Activated CD4-positive, alpha-beta T cell treated with anti-CD3 and anti-CD28 coated beads for 24 hours (primary cell): ENCODE measurements at regions not wholly inside any gene's neighbourhood (a gene's known extent, or its start where the extent isn't known, plus 50 kb on each side); places are given as distances from the start of the nearest gene placed in this dataset.

Source experiments
- DNase-seq, 2 donors: peaks; one replicate each; pipeline ENCODE4 v3.0.0-alpha.2; 2020; ENCODE audit warnings: low read depth in 2 of 2

DNA sequence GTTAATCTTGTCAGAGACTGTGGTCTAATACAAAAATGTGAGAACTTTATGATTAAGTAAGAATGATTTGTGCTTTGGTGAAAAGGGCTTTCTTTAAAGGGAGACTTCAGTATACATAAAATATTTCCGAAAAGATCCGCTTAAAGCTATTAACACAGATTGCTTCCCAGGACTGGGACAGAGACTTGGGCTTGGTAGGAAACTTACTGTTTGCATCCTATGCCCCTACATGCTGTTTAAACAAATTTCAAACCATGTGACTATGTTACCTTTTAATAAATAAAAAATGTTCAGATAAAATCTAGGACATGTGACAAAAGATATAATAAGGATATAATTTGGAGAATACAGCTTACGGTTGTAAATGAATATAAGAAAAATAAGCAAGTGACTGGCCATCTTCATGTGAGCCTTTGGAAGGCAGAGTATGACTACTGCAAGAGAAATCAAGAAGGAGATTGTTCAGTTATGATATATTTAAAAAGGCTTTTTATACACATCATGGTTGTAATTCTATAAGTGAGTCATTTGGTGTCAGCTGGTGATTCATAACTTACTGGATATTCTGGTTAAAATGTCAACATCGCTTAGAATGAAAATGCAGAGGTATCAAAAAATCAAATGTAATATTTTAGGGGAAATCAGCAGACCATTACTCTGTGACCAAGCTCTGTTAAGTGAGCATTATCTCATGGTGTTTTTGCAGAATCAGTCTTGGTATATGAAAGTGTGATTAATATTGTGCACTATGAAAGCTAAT is 234.7 kb upstream of the E2F7 start:
- no peak for DNase-seq

DNA sequence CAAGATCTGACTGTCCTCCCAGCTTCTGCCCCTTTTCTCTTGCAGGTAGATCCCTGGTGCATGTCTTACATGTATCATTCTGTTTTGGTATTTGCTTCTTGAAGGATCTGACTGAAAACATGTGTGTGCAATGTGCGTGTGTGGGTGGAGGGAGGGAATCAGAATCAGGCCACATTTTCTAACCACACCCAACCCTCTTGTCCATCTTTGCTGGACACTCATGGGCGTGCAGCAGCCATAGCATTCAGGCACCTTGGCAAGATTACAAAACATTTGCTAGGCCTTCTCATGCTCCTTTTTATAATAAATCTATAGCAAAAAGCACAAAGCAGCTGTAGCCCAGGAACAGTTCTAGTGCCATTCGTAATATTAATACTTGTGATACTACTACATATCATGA is 233.6 kb upstream of the E2F7 start:
- no peak for DNase-seq

DNA sequence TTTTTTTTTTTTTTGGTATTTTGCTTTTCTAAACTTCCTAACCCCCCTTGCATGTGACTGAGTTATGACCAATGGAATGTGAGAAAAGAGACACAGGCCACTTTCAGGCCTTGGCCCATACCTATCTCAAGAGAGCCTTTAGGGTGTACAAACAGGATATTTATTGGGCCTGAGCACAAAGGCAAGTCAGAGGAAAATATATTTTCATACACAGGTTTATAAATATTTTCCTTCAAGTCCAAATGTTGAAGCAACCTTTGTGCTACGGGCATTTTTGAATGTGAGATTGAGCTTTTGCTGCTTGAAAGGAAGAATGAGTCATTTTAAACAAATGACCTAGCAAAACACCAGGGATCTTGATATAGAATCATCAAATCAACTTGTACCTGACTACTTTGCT is 228.6 kb upstream of the E2F7 start:
- no peak for DNase-seq

DNA sequence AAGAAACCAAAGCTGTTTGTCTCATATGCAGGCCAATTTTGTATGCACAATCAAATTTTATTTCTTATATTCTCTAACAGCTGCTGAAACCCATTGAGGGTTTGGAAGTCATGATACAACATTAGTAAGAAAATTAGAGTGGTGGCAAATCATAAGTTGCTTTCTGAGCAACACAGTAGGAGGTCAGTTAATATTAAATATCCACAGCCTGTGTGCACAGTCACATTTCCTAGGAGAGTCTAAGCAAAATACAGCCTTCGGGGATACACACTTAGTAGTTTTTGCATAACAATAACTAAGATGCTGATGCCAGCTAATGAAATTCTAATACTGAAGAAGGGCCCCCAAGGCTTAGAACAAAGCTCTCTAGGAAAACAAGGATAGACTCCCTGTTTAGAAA is 209.6 kb upstream of the E2F7 start:
- DNase-seq = no peak

DNA sequence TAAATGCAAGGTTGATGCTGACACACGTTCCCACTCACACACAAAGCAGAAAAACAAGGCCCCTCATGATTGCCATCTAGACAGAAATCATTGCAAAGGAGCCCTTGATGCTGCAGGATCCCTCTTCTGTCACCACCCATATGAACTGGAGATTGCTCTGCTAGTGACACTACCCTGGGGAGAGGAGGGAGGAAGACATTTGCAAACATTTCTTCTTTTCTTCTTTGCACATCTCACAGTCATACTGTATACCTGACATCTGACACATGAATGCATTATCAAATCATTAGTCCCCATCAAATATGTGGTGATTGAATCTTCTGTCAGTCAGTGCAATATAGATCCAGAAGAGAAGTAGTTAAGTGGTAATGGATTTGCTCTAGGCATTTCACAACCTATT is 208.5 kb upstream of the E2F7 start:
- no peak for DNase-seq

DNA sequence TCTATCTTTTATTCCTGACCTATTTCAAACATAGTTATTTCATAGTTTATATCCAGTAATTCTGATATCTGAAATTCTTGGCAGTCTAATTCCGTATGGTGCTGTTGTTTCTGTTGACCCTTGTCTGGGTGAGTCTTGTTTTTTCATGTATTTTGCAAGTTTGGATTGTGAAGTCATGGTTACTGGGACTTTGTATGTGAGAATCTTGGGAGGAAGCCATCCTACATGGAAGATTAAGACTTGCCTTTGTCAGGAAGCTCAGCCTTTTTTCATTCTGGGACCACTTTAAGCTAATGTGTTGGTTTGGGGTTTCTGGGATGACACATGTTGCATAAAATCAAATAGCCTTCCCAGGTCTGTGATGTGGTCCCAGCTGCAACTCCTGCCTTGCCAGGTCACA is 191.6 kb upstream of the E2F7 start:
- DNase-seq = no peak

DNA sequence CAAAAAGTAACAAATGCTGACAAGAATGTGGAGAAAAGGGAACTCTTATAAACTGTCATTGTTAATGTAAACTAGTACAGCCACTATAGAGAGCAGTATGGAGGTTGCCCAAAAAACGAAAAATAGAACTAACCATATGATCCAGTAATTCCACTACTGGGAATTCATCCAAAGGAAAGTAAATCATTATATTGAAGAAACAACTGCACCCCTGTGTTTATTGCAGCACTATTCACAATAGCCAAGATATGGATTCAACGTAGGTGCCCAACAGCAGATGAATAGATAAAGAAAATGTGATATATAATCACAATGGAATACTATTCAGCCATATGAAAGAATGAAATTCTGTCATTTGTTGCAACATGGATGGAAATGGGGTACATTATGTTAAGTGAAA is 188.0 kb upstream of the E2F7 start:
- DNase-seq = no peak

DNA sequence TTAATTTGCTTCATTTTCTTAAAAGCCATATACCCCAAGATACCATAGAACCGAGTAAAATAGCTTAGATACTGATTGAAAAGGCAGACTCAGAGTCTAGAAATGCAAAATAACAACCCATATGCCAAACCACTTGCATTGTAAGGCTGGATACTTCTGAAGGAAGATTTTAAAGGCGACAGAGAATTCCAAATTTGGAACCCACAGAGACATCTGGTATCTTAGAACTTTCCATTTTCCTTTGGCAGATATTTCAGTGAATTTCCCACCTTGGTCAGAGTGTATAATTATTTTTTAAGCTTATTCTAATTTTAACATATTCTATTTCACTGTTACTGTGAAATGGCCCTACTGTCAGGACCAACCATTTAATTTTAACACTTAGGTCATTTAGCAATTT is 186.4 kb upstream of the E2F7 start:
- DNase-seq = no peak

DNA sequence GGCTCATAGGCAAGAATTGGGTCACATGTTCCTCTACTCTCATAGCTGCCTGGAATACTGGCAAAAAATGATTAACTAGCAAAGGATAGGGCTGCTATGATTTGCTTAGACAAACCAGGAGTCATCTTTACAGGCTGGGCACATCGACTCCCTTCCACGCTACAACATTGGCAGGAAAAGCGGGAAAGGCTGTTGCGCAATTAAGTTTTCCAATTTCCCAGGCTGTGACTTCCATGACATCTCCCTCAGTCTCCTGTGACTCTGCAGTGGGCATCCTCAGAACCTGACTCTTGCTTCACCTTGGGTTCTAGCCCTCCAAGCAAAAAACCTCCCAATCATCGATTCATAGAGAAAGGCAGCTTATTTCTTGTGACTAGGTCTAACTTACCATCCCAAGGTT is 184.5 kb upstream of the E2F7 start:
- DNase-seq = no peak

DNA sequence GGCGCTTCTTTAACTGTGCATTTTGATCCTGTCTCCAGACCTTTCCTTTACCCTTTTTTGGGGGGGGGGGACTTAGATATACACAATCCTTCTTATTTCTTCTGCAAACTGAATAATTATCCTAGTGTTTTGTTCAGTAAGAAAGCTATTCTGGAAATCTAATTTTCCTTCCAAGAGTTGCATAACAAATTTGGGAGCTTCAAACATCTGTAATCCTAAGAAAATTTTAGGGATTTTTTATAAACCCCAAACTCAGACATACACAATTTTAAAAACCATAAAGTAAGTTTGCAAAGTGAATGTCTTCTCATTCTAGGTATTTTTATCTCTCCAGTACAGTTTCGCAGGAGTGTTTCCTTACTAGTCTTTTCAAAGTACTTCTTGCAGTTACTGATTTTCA is 182.7 kb upstream of the E2F7 start:
- no peak for DNase-seq

DNA sequence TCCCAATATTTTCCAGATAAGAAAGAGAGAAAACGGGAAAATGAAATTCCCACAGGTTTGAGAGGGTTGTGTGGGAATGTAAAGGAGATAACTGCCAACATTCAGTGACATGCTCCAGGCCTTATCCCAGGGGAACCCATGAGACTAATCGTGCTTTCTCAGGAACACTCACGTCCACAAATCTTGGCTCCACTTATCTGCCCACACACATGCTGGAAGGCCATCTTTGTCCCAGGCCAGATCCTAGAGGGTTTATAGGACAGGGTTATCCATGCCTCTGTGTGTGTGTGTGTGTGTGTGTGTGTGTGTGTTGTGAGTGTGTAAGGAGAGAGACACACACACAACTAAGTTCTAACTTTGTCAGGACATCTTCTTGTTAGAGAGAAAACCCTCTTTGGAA is 182.2 kb upstream of the E2F7 start:
- DNase-seq = no peak

DNA sequence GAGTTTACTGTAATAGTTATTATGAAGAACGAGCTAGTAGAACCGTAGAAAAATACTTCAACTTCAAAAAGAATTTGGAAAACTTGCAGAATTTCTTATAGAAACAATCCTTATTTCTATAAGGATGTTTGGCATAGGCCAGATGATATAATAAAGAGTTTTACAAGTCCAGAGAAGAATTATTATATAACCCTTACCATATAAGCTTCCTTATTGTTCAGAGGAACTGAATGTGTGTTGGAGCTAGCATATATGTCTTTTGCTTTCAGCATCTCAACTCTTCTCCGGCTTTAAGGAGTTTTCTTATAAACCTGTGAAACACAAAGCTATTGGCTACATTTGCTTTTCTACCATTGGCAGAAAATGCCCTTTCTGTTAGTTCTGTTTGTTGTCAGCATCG is 178.0 kb upstream of the E2F7 start:
- DNase-seq = no peak

DNA sequence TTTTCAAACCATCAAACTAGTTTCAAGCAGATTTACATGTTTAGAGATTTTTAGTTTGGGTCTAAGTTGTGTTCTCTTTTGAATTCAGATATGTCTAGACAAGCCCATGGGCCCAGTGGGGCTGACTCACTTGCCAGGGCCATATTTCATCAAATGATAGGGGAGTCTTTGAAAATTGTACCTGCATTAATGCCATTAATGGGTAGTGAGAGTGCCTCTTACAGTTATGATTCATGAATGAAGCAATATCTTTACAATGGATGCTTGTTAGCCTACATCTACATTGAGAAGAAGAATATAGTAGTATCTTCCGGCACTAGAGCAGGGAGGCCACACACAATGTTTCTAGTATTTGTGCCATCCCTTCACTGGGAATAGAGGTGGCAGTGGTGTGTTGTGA is 174.2 kb upstream of the E2F7 start:
- no peak for DNase-seq

DNA sequence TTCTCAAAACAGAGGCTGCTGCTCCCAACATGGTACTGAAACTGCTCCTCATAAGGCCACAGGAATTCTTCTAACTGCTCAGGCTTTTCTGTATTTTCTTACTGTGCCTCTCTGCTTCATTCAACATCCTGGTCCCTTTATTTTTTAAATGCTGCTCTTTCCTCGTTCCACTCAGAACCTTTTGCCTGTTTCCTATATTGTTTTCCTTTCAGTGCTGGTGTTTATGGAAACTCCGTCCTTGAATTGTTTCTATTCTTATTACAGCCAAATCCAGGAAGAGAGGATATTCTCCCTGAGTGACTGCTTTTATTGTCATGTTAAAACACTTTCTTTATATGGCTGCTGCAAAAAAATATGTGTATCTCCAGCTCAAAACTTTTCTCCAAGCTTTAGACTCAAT is 173.0 kb upstream of the E2F7 start:
- DNase-seq = no peak

DNA sequence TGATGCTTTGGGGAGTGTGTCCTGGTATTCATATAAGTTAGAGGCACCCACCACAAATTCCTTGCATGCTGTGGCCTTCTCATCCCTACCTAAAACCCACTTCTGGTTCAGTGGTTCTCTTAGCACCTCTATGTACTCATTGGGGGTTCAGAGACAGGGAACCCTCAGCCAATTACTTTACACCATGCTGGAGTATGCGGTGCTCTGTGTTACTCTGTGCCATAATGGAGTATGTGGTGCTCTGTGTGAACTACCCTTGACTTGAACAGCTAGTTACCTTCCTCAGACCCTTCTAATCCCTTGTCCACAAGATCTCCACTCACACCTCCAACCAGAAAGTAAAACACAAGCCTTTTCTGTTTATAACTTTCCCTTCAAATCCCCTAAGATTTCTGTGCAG is 172.5 kb upstream of the E2F7 start:
- no peak for DNase-seq

DNA sequence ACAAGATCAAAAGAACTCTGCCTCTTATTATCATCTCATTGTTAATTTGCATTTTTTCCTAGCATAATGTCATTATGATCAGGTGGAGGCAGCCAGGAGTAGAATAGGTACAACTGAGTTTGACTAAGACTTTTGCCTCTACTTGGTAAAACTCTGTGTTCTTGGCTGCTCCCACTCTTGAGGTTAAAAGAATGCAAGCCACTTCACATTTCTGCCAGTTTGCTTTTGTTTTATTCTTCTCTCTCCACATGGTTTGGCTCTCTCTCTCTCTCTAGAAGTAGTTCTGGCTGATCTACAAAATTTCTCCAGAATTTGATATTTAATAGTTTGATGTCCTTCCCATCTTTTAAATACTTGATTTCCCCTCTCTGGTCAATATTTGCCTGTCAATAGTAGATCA is 170.7 kb upstream of the E2F7 start:
- DNase-seq = no peak

DNA sequence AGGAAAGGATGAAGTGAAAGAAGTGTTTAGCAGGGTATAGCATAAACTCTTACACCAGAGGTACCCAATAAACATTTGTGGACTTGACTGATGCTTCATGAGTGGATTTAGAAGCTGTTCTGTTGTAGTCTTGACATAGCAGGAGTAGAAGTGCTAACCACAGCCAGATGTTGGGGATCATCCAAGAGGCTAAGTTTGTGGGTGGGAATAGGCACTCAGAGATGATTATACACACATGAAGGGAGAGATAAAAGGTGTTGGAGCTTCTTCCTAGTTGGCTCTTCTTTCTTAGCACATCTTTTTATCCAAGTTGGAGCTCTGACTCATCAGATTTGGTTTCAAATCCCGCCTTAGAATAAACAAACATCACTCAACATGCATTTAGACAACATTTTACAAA is 166.7 kb upstream of the E2F7 start:
- DNase-seq = no peak

DNA sequence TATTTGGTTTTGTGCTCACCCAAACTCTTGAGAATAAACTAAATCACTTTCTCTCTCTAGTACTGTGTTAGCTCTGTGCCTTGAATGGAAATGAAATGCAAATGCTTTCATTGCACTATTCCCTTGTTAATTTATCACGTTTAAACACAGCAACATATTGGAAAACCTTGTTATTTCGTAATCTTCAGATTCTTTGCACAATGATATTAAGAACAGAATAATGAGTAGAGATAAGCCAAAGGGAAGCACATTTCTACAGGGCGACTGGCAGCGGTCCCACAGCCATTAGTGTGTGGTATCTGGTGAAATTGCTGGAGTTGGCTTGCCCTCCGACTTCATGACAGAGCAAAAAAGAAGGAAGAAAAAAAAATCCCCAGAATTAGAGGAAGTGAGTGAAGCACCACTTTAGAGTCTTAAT is 166.1 kb upstream of the E2F7 start:
- no peak for DNase-seq

DNA sequence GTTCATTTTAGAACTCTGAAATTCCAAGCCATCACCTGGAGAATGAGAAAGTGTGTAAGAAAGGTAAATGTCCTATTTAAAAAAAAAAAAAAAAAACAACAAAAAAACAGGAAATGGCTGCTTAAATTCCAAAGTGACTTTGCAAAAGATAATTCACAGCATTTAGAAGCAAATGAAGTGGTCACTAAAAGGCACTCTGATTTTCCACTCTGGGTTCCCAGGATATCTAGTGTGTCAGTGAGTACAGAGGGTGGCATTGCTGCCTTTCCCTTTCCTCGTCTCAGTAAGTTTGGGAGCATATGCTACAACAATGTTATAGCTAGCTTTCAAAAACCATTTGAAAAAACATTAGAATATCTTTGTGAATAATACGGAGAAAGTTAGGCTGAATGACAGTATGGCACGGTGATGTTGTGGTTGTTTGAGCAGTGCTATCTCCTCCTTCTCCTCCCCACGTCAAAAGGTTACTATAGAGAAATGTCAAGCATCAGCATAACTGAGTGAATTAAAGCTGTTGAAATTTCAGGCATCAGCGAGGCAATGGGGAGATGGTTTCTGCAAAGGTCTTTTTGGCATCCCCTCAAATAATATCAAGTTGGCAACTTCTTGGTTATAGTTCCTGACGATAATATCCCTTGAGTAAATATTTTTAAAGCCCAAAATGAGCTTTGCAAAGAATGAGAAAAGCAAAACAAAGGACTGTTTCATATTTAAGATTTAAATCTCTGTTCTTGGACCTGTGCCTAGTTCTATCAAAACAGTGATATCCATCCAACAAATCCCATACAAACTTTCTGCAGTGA is 164.5 kb upstream of the E2F7 start:
- no peak for DNase-seq

DNA sequence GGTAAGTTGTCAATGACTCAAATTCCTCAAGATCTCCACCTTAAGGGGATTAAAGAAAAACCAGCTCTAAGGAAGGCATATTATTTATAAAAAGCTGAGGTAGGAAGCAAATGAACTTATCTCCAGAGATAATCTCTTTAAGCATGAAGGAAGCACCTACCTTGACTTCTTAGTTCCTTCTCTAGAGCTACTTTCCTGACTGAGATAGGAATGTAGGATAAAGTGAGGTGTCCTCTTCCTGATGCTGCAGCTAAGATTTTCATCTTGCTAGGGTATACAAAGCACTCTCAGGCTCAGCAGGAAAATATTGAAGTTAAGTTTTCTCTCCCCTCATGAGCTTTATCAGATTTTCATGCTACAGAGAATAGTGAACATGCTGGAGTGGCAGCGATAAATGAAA is 163.0 kb upstream of the E2F7 start:
- no peak for DNase-seq

DNA sequence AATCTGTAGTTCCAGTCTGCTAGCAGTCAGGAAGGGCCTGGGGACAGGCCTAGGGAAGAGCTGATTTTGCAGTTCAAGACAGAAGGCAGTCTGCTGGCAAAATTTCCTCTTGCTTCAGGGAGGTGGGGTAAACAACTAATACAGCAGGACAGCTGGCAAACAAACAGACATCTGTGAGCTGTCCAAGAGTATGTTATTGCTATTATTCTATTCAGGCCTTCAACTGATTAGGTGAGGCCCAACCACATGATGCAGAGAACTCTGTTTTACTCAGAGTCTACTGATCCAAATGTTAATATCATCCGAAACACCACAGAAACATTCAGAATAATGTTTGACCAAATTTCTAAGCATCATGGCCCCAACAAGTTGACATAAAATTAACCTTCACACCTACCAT is 161.0 kb upstream of the E2F7 start:
- DNase-seq = no peak

DNA sequence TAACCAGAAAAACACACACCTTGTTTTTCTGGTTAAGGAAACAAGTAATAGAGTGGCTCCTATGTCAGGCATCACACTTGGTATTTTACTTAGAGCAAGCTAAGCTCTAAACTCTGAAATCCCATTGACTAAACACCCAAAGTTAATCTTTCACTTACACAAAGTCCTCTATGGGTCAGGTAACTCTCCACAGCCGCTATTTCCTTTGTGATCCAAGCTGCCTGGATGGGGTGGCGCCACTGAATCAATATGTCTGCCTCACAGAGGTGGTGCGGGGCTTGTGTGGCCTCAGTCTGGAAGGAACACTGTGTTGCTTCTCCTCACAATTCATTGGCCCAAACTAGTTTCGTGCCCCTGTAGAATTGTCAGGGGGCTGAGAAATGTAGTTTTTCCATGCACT is 160.0 kb upstream of the E2F7 start:
- no peak for DNase-seq

DNA sequence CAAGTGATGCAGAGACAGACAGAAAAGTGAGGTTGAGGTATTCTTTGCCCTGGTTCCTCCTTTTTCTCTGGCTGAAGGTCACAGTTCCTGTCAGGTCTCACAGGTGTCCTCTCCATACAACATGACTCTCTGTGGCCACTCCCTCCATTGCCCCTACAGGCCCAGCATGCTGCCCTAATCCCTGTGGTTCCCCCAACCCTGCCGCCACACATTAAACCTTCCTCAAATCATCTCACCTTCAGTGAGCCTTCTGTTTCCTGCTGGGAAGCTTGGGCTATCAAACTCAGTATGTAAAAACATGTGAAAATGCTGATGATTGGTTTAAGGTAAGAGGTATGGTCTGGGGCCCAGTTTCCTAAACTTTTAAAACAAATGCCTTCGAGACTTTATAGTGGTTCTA is 159.0 kb upstream of the E2F7 start:
- DNase-seq = no peak

DNA sequence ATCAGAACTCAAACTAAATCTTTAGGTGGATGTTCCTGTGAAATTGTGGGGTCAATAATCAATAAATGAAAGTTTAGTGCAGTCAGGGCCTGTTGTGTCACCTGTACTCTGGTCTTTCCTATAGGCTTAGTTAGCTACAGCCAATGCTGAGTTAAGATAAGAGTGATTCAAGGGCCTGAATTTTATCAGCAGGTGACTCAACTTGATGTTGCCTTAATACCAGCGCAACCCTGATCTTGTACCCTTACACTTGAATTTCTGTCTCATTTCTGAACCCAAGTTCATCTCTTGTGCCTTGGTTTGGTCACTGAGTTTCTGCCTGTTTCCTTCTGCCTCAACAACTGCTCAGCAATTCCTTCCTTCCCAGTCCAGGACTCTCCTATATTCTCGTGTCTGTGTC is 157.0 kb upstream of the E2F7 start:
- DNase-seq = no peak
